GM13976 (cell line): ENCODE measurements at regions not wholly inside any gene's neighbourhood (a gene's known extent, or its start where the extent isn't known, plus 50 kb on each side); places are given as distances from the start of the nearest gene placed in this dataset.

Source experiments
- DNase-seq: peaks from one replicate; pipeline ENCODE4 v3.0.0; 2012; ENCODE audit warnings: low spot score
- CTCF ChIP-seq: IDR thresholded peaks from 2 replicates; pipeline ENCODE4 v1.5.1; 2012; ENCODE audit warnings: borderline replicate concordance, mild to moderate bottlenecking; ENCODE audit not compliant: insufficient read depth; ENCODE audit errors: extremely low read depth, missing control alignments, control extremely low read depth
- in situ Hi-C: fragments of 300-500 bp; cut with MboI; formaldehyde crosslinking; loops from one replicate; pipeline ENCODE4 v1.12.0; 2022; ENCODE audit warnings: low sequenced_read_pairs, mixed read lengths, inconsistent platforms; ENCODE audit not compliant: unreplicated experiment

- in situ Hi-C loops, result no loop called here
- no peak for TF ChIP-seq CTCF
- DNase-seq, result no peak
Observed at GRCh38 chr5:174623018-174623417, 101.4 kb upstream of the MSX2 start.

GRCh38 chr5:174623433-174624019 lies 100.9 kb upstream of the MSX2 start:
- in situ Hi-C loops, result no loop called here
- no peak for TF ChIP-seq CTCF
- DNase-seq, result no peak

GRCh38 chr5:174624733-174625522 lies 99.5 kb upstream of the MSX2 start:
- no peak for DNase-seq
- no peak for TF ChIP-seq CTCF
- in situ Hi-C loops, result no loop called here

GRCh38 chr5:174625591-174626350 lies 98.6 kb upstream of the MSX2 start:
- DNase-seq, result no peak
- TF ChIP-seq CTCF, result no peak
- in situ Hi-C loops, result no loop called here

- no peak for DNase-seq
- no peak for TF ChIP-seq CTCF
- in situ Hi-C loops, result no loop called here
Observed at GRCh38 chr5:174626369-174626920, 97.9 kb upstream of the MSX2 start.

- TF ChIP-seq CTCF, result no peak
Observed at GRCh38 chr5:174636094-174636493, 88.3 kb upstream of the MSX2 start.

More at GRCh38 chr5:174636094-174636493, 88.3 kb upstream of the MSX2 start:
- DNase-seq, result no peak
- in situ Hi-C loops, result no loop called here
